ENCODE measurements at regions not wholly inside any gene's neighbourhood (a gene's known extent, or its start where the extent isn't known, plus 50 kb on each side); places are given as distances from the start of the nearest gene placed in this dataset.
A peak's percentile ranks its signal among the peaks of the same experiment; 100 is the strongest.

DNA sequence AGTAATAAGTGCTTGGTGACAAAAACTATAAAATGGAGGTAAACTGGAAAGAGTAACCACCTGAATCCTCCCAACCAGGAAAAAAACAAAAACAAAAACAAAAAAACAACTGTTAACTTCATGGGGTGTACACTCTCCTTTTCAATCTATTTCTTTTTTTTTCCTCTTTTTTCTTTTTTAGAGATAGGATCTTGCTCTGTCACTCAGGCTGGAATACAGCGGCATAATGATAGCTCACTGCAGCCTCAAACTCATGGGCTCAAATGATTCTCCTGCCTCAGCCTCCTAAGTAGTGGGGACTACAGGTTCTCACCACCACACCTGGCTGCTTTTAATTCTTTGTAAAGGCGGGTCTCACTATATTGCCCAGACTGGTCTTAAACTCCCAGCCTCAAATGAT, 76.8 kb downstream of the PHLDA1 start:
- no peaks in the 10 kb centered on the region for H3K9me3 ChIP-seq
- no peak overlapping the region for H2AFZ ChIP-seq (ENCODE audit: low read depth)
- ChIA-PET POLR2A (no interaction called here), CTCF (interaction anchor here (0.8 kb wide), 1 partner anchor 16 kb away, joined by 3 read pairs; no protein-coding TSS in a partner anchor)
- TF ChIP-seq, protein P1, sequence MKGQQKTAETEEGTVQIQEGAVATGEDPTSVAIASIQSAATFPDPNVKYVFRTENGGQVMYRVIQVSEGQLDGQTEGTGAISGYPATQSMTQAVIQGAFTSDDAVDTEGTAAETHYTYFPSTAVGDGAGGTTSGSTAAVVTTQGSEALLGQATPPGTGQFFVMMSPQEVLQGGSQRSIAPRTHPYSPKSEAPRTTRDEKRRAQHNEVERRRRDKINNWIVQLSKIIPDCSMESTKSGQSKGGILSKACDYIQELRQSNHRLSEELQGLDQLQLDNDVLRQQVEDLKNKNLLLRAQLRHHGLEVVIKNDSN (IDR thresholded peaks at IDR 0.05; ENCODE audit: borderline replicate concordance, low read depth): no peak
- TF ChIP-seq, protein P2, sequence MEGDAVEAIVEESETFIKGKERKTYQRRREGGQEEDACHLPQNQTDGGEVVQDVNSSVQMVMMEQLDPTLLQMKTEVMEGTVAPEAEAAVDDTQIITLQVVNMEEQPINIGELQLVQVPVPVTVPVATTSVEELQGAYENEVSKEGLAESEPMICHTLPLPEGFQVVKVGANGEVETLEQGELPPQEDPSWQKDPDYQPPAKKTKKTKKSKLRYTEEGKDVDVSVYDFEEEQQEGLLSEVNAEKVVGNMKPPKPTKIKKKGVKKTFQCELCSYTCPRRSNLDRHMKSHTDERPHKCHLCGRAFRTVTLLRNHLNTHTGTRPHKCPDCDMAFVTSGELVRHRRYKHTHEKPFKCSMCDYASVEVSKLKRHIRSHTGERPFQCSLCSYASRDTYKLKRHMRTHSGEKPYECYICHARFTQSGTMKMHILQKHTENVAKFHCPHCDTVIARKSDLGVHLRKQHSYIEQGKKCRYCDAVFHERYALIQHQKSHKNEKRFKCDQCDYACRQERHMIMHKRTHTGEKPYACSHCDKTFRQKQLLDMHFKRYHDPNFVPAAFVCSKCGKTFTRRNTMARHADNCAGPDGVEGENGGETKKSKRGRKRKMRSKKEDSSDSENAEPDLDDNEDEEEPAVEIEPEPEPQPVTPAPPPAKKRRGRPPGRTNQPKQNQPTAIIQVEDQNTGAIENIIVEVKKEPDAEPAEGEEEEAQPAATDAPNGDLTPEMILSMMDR (IDR thresholded peaks at IDR 0.05): no peak
- TF ChIP-seq, protein P3, sequence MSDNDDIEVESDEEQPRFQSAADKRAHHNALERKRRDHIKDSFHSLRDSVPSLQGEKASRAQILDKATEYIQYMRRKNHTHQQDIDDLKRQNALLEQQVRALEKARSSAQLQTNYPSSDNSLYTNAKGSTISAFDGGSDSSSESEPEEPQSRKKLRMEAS (IDR thresholded peaks at IDR 0.05; ENCODE audit: low read depth): no peak
- TF ChIP-seq, protein P4, sequence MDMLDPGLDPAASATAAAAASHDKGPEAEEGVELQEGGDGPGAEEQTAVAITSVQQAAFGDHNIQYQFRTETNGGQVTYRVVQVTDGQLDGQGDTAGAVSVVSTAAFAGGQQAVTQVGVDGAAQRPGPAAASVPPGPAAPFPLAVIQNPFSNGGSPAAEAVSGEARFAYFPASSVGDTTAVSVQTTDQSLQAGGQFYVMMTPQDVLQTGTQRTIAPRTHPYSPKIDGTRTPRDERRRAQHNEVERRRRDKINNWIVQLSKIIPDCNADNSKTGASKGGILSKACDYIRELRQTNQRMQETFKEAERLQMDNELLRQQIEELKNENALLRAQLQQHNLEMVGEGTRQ (IDR thresholded peaks at IDR 0.05; ENCODE audit: borderline replicate concordance, low read depth, low read length): no peak
- TF ChIP-seq FOXJ3 (CRISPR knock-in tag; IDR thresholded peaks at IDR 0.05) (no peak), RAD21 (IDR thresholded peaks at IDR 0.05; ENCODE audit: low read length) (no peak), FOSL2 (IDR thresholded peaks at IDR 0.05; ENCODE audit: borderline replicate concordance, low read depth) (no peak), ELF1 (IDR thresholded peaks at IDR 0.05) (no peak), GABPA (IDR thresholded peaks at IDR 0.05; ENCODE audit: low read depth) (no peak), RCOR1 (IDR thresholded peaks at IDR 0.05; ENCODE audit: low read length) (no peak), TEAD4 (IDR thresholded peaks at IDR 0.05; ENCODE audit: borderline replicate concordance, insufficient read depth) (no peak), CHD2 (IDR thresholded peaks at IDR 0.05; ENCODE audit: low read length, partially characterized antibody) (no peak), MXI1 (IDR thresholded peaks at IDR 0.05; ENCODE audit: low read depth, low read length) (no peak), TAF1 (IDR thresholded peaks at IDR 0.05; ENCODE audit: borderline replicate concordance, low read depth, low read length) (no peak), RFX5 (IDR thresholded peaks at IDR 0.05; ENCODE audit: low read length) (no peak), NRF1 (IDR thresholded peaks at IDR 0.05; ENCODE audit: low read depth, low read length) (no peak)
- TF ChIP-seq, protein P5, sequence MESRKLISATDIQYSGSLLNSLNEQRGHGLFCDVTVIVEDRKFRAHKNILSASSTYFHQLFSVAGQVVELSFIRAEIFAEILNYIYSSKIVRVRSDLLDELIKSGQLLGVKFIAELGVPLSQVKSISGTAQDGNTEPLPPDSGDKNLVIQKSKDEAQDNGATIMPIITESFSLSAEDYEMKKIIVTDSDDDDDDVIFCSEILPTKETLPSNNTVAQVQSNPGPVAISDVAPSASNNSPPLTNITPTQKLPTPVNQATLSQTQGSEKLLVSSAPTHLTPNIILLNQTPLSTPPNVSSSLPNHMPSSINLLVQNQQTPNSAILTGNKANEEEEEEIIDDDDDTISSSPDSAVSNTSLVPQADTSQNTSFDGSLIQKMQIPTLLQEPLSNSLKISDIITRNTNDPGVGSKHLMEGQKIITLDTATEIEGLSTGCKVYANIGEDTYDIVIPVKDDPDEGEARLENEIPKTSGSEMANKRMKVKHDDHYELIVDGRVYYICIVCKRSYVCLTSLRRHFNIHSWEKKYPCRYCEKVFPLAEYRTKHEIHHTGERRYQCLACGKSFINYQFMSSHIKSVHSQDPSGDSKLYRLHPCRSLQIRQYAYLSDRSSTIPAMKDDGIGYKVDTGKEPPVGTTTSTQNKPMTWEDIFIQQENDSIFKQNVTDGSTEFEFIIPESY (IDR thresholded peaks at IDR 0.05; ENCODE audit: borderline replicate concordance, low read depth): no peak
- H4K20me1 ChIP-seq (ENCODE audit: insufficient read depth): no peaks in the 10 kb centered on the region
- peak overlapping the region in 1 of 2 experiments; percentile 94; a peak in 2 of 4 replicates for H3K27ac ChIP-seq (ENCODE audit: low read depth in 2 of 2, low read length in 1 of 2)
- no peaks in the 10 kb centered on the region for H3K9me2 ChIP-seq
- no peaks in the 10 kb centered on the region for H3K79me2 ChIP-seq (ENCODE audit: insufficient read depth)
- peak overlapping the region; percentile 42; the same call in 1 of the 2 replicates for H3K9ac ChIP-seq
- H3F3A ChIP-seq (replicated peaks; ENCODE audit: insufficient read depth): peaks cover 17% of the 10 kb centered on the region
- peaks cover 5 to 20% of the 10 kb centered on the region in 2 experiments for H3K4me1 ChIP-seq (ENCODE audit: control insufficient read depth in 1 of 2, insufficient read depth in 2 of 2, low read depth in 1 of 2, low read length in 1 of 2)
- H3K27me3 ChIP-seq (ENCODE audit: insufficient read depth): no peaks in the 10 kb centered on the region
- H3K36me3 ChIP-seq (replicated peaks in 1 of 2; ENCODE audit: control insufficient read depth in 1 of 2, insufficient read depth in 2 of 2, low read length in 1 of 2): no peaks in the 10 kb centered on the region
- H3K4me2 ChIP-seq: no peak overlapping the region
- WGBS (ENCODE audit: low lambda C conversion rate): 98% methylated on average over 2 of the region's 2 CpGs
- DNase-seq: no peak
- no peak overlapping the region for H3K4me3 ChIP-seq (ENCODE audit: low read depth in 2 of 2, low read length in 1 of 2)
